ENCODE measurements at regions not wholly inside any gene's neighbourhood (a gene's known extent, or its start where the extent isn't known, plus 50 kb on each side); places are given as distances from the start of the nearest gene placed in this dataset.
"Not testable (repeated sequence)": the region's sequence is repeated elsewhere in the genome, so short reads cannot be mapped to it uniquely, and the experiment has no call there.

DNA sequence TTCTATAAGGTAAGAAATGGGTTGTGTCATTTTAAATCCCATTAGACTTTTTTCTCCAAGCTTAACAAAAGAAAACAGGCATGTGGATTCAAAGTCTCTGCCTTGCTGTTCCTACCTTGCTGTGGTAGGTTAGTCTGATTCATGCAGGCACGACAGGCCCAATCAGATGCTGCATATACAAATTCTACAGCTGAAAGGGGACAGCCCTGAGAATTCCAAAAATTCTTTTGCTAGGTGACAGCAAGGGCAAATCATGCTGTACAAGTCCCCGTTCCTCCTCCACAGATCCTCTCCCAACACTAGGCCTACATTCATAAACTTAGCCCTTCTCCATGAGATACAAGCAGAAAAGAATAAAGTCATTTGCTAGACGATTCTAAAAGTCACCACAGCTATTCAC, 161.2 kb upstream of the THBS1 start:
- Mint-ChIP-seq H3K36me3 (ENCODE audit: low read depth, unreplicated experiment) (peaks cover 5% of the 10 kb centered on the region), H3K9me3 (ENCODE audit: unreplicated experiment) (peaks cover 12% of the 10 kb centered on the region), H3K4me3 (ENCODE audit: unreplicated experiment) (no peak overlapping the region), H3K4me1 (ENCODE audit: low read depth, unreplicated experiment) (peaks cover 10% of the 10 kb centered on the region), H3K27me3 (ENCODE audit: low read depth, unreplicated experiment) (no peaks in the 10 kb centered on the region), H3K27ac (ENCODE audit: unreplicated experiment) (no peak overlapping the region)
- FAIRE-seq (no peak), DNase-seq (ENCODE audit: low read depth) (no peak)
- Histone ChIP-seq H3K27ac (ENCODE audit: low read depth, low read length) (no peak overlapping the region), H3K27me3 (ENCODE audit: insufficient read depth, low read length) (no peaks in the 10 kb centered on the region), H3K79me2 (ENCODE audit: insufficient read depth, low read length) (no peaks in the 10 kb centered on the region), H3K4me2 (ENCODE audit: low read length) (no peak overlapping the region), H3K9ac (ENCODE audit: low read length) (no peak overlapping the region), H3K9me3 (ENCODE audit: insufficient read depth, low read depth, low read length) (peaks cover 10% of the 10 kb centered on the region), H4K20me1 (ENCODE audit: insufficient read depth, low read length) (no peaks in the 10 kb centered on the region), H3K4me3 (ENCODE audit: insufficient read depth, low read depth, low read length) (no peak overlapping the region), H2AFZ (ENCODE audit: low read depth, low read length) (no peak overlapping the region), H3K36me3 (ENCODE audit: insufficient read depth, low read length) (no peaks in the 10 kb centered on the region), H3K4me1 (ENCODE audit: insufficient read depth, low read length) (no peaks in the 10 kb centered on the region)
- TF ChIP-seq EZH2 (IDR thresholded peaks at IDR 0.05; ENCODE audit: insufficient read depth, low read length) = no peak
- TF ChIP-seq, protein P1, sequence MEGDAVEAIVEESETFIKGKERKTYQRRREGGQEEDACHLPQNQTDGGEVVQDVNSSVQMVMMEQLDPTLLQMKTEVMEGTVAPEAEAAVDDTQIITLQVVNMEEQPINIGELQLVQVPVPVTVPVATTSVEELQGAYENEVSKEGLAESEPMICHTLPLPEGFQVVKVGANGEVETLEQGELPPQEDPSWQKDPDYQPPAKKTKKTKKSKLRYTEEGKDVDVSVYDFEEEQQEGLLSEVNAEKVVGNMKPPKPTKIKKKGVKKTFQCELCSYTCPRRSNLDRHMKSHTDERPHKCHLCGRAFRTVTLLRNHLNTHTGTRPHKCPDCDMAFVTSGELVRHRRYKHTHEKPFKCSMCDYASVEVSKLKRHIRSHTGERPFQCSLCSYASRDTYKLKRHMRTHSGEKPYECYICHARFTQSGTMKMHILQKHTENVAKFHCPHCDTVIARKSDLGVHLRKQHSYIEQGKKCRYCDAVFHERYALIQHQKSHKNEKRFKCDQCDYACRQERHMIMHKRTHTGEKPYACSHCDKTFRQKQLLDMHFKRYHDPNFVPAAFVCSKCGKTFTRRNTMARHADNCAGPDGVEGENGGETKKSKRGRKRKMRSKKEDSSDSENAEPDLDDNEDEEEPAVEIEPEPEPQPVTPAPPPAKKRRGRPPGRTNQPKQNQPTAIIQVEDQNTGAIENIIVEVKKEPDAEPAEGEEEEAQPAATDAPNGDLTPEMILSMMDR (IDR thresholded peaks at IDR 0.05; ENCODE audit: insufficient read depth, low read depth, low read length) = no peak

DNA sequence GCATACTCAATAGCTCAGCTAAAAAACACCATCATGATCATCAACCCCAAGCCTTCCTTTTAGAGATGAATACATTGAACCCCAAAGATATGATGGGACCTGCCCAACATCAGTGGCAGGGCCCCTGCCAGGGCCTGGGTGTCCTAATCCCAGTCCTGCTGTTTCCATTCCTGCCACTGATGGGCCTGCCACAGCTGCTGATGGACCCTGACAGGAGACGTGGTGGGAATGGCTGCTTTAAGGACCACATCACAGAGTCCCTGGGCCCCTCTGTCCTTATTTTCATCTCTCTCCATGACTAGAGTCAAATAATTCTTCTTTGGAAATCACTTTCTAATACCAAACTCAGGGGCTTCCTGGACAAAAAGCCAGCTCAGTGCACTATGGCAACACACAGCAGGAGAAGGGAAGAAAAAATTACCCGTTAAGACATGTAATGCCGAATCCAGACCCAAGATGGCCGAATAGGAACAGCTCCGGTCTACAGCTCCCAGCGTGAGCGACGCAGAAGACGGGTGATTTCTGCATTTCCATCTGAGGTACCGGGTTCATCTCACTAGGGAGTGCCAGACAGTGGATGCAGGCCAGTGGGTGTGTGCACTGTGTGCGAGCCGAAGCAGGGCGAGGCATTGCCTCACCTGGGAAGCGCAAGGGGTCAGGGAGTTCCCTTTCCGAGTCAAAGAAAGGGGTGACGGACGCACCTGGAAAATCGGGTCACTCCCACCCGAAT, 160.6 kb upstream of the THBS1 start:
- not testable (repeated sequence) for H3K36me3 Mint-ChIP-seq (ENCODE audit: low read depth, unreplicated experiment); H3K9me3 Mint-ChIP-seq (ENCODE audit: unreplicated experiment); H3K27ac Mint-ChIP-seq (ENCODE audit: unreplicated experiment)

DNA sequence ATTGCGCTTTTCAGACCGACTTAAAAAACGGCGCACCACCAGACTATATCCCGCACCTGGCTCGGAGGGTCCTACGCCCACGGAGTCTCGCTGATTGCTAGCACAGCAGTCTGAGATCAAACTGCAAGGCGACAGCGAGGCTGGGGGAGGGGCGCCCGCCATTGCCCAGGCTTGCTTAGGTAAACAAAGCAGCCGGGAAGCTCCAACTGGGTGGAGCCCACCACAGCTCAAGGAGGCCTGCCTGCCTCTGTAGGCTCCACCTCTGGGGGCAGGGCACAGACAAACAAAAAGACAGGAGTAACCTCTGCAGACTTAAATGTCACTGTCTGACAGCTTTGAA, 160.1 kb upstream of the THBS1 start:
- not testable (repeated sequence) for H3K4me1 ChIP-seq (ENCODE audit: insufficient read depth, low read length); H4K20me1 ChIP-seq (ENCODE audit: insufficient read depth, low read length); H3K4me1 Mint-ChIP-seq (ENCODE audit: low read depth, unreplicated experiment); H3K79me2 ChIP-seq (ENCODE audit: insufficient read depth, low read length); H3K4me3 ChIP-seq (ENCODE audit: insufficient read depth, low read depth, low read length); H2AFZ ChIP-seq (ENCODE audit: low read depth, low read length); H3K9me3 Mint-ChIP-seq (ENCODE audit: unreplicated experiment); H3K36me3 Mint-ChIP-seq (ENCODE audit: low read depth, unreplicated experiment); DNase-seq (ENCODE audit: low read depth); H3K36me3 ChIP-seq (ENCODE audit: insufficient read depth, low read length); H3K9ac ChIP-seq (ENCODE audit: low read length); H3K27me3 Mint-ChIP-seq (ENCODE audit: low read depth, unreplicated experiment); H3K27ac ChIP-seq (ENCODE audit: low read depth, low read length); H3K4me3 Mint-ChIP-seq (ENCODE audit: unreplicated experiment); H3K27me3 ChIP-seq (ENCODE audit: insufficient read depth, low read length); FAIRE-seq; H3K9me3 ChIP-seq (ENCODE audit: insufficient read depth, low read depth, low read length); H3K27ac Mint-ChIP-seq (ENCODE audit: unreplicated experiment); H3K4me2 ChIP-seq (ENCODE audit: low read length)

More for the DNA sequence above, 160.6 kb upstream of the THBS1 start:
- not testable (repeated sequence) for H3K27ac ChIP-seq (ENCODE audit: low read depth, low read length); H3K4me1 ChIP-seq (ENCODE audit: insufficient read depth, low read length); H3K27me3 ChIP-seq (ENCODE audit: insufficient read depth, low read length); H3K9ac ChIP-seq (ENCODE audit: low read length); FAIRE-seq; H3K36me3 ChIP-seq (ENCODE audit: insufficient read depth, low read length); H3K4me1 Mint-ChIP-seq (ENCODE audit: low read depth, unreplicated experiment); H4K20me1 ChIP-seq (ENCODE audit: insufficient read depth, low read length); H3K4me3 ChIP-seq (ENCODE audit: insufficient read depth, low read depth, low read length); H2AFZ ChIP-seq (ENCODE audit: low read depth, low read length); H3K27me3 Mint-ChIP-seq (ENCODE audit: low read depth, unreplicated experiment); H3K79me2 ChIP-seq (ENCODE audit: insufficient read depth, low read length); H3K4me3 Mint-ChIP-seq (ENCODE audit: unreplicated experiment); DNase-seq (ENCODE audit: low read depth); H3K4me2 ChIP-seq (ENCODE audit: low read length)
- peaks cover 10% of the 10 kb centered on the region for H3K9me3 ChIP-seq (ENCODE audit: insufficient read depth, low read depth, low read length)
